ENCODE measurements at regions not wholly inside any gene's neighbourhood (a gene's known extent, or its start where the extent isn't known, plus 50 kb on each side); places are given as distances from the start of the nearest gene placed in this dataset.

DNA sequence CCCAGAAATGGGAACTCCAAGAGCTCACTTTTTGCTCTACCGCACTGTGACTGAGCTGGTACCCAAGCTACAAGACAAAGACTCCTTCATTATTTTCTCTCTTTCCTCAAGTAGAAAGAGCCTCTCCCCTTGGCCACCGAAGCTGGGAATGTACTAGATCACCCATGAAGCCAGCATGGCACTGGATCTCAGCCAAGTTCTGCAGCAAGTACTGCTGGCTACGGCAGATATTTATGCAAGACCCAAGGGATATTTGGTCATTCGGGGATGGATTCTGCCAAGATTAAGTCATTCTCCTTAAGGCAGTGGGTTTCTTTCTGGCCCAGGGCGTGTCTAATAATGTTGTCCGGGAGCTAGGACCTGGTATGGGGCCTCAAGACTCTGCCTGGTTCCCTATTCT is 633.5 kb downstream of the SLITRK1 start:
- TF ChIP-seq, protein P1, sequence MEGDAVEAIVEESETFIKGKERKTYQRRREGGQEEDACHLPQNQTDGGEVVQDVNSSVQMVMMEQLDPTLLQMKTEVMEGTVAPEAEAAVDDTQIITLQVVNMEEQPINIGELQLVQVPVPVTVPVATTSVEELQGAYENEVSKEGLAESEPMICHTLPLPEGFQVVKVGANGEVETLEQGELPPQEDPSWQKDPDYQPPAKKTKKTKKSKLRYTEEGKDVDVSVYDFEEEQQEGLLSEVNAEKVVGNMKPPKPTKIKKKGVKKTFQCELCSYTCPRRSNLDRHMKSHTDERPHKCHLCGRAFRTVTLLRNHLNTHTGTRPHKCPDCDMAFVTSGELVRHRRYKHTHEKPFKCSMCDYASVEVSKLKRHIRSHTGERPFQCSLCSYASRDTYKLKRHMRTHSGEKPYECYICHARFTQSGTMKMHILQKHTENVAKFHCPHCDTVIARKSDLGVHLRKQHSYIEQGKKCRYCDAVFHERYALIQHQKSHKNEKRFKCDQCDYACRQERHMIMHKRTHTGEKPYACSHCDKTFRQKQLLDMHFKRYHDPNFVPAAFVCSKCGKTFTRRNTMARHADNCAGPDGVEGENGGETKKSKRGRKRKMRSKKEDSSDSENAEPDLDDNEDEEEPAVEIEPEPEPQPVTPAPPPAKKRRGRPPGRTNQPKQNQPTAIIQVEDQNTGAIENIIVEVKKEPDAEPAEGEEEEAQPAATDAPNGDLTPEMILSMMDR (IDR thresholded peaks at IDR 0.05): no peak
- TF ChIP-seq POLR2A (IDR thresholded peaks at IDR 0.05): no peak
